HL-60 (cell line): ENCODE measurements at regions not wholly inside any gene's neighbourhood (a gene's known extent, or its start where the extent isn't known, plus 50 kb on each side); places are given as distances from the start of the nearest gene placed in this dataset.

Experiments
- DNase-seq, 2 experiments: peaks; one replicate each; pipeline ENCODE4 v3.0.0-alpha.2; 2010 to 2020; ENCODE audit warnings: low read depth in 1 of 2, low spot score in 1 of 2
- H3K27ac ChIP-seq: fragments of 250-450 bp; sonication (Bioruptor Pico); replicated peaks from 2 replicates; pipeline ENCODE4 v1.5.1; 2020; ENCODE audit warnings: mild to moderate bottlenecking, moderate library complexity
- H3K27me3 ChIP-seq: fragments of 250-450 bp; sonication (Bioruptor Pico); 2 replicates; pipeline ENCODE4 v1.5.1; 2021; ENCODE audit warnings: mild to moderate bottlenecking, moderate library complexity; ENCODE audit not compliant: insufficient read depth, poor library complexity, severe bottlenecking
- H3K4me3 ChIP-seq: replicated peaks from 2 replicates; pipeline ENCODE4 v1.5.1; 2011; ENCODE audit warnings: mild to moderate bottlenecking, control low read depth, low read length; ENCODE audit not compliant: insufficient read depth
- CTCF ChIP-seq: IDR thresholded peaks from one replicate; pipeline ENCODE4 v1.5.1; 2011; ENCODE audit warnings: low read length, control low read depth, inconsistent platforms; ENCODE audit not compliant: insufficient read depth
- GABPA ChIP-seq: IDR thresholded peaks from 2 replicates; pipeline ENCODE4 v1.6.1; 2012; ENCODE audit warnings: low read depth
- POLR2AphosphoS5 ChIP-seq: IDR thresholded peaks from 2 replicates; pipeline ENCODE4 v1.6.1; 2012; ENCODE audit warnings: low read depth
- SPI1 ChIP-seq: IDR thresholded peaks from 2 replicates; pipeline ENCODE4 v1.6.1; 2012; ENCODE audit warnings: low read depth, mild to moderate bottlenecking, borderline replicate concordance
- TF ChIP-seq, protein P1 (sequence below): IDR thresholded peaks from 2 replicates; pipeline ENCODE4 v1.6.1; 2012; ENCODE audit warnings: low read depth; ENCODE audit not compliant: insufficient replicate concordance

GRCh38 chr20:54746796-54747195 lies 271.4 kb downstream of the DOK5 start:
- TF ChIP-seq GABPA (no peak), POLR2AphosphoS5 (no peak), CTCF (no peak), SPI1 (no peak)
- TF ChIP-seq, protein P1, sequence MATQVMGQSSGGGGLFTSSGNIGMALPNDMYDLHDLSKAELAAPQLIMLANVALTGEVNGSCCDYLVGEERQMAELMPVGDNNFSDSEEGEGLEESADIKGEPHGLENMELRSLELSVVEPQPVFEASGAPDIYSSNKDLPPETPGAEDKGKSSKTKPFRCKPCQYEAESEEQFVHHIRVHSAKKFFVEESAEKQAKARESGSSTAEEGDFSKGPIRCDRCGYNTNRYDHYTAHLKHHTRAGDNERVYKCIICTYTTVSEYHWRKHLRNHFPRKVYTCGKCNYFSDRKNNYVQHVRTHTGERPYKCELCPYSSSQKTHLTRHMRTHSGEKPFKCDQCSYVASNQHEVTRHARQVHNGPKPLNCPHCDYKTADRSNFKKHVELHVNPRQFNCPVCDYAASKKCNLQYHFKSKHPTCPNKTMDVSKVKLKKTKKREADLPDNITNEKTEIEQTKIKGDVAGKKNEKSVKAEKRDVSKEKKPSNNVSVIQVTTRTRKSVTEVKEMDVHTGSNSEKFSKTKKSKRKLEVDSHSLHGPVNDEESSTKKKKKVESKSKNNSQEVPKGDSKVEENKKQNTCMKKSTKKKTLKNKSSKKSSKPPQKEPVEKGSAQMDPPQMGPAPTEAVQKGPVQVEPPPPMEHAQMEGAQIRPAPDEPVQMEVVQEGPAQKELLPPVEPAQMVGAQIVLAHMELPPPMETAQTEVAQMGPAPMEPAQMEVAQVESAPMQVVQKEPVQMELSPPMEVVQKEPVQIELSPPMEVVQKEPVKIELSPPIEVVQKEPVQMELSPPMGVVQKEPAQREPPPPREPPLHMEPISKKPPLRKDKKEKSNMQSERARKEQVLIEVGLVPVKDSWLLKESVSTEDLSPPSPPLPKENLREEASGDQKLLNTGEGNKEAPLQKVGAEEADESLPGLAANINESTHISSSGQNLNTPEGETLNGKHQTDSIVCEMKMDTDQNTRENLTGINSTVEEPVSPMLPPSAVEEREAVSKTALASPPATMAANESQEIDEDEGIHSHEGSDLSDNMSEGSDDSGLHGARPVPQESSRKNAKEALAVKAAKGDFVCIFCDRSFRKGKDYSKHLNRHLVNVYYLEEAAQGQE: no peak
- DNase-seq: no peak
- Histone ChIP-seq H3K4me3 (no peak overlapping the region), H3K27me3 (no peaks in the 10 kb centered on the region), H3K27ac (no peak overlapping the region)

GRCh38 chr20:54745780-54746179 lies 270.4 kb downstream of the DOK5 start:
- no peak overlapping the region for H3K27ac ChIP-seq
- H3K4me3 ChIP-seq: no peak overlapping the region
- no peaks in the 10 kb centered on the region for H3K27me3 ChIP-seq
- TF ChIP-seq CTCF (no peak), GABPA (no peak)
- DNase-seq: no peak

DNA sequence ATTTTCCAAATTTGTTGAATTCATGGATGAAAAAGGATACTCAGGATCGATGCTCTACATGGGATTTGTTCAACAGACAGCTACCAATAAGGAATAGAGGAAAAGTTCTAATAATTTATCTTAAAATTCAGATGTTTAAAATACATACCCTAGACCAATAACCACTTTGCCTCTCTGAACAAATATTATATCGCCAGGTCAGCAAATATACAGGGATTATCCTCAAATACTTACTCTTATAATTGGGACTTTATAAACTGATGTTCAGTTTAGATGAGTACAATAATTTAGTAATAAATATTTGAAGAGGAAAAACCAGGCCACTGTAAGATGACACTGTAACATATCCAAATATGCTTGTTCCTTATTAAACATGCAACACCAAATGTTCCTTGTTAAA lies 268.7 kb downstream of the DOK5 start:
- TF ChIP-seq POLR2AphosphoS5 (no peak), SPI1 (no peak)
- TF ChIP-seq, protein P1: no peak
- Histone ChIP-seq H3K4me3 (no peak overlapping the region), H3K27me3 (no peaks in the 10 kb centered on the region), H3K27ac (no peak overlapping the region)
- DNase-seq: no peak

- no peak for DNase-seq
- H3K4me3 ChIP-seq: no peak overlapping the region
- TF ChIP-seq, protein P1: no peak
- TF ChIP-seq CTCF (no peak), GABPA (no peak), POLR2AphosphoS5 (no peak), SPI1 (no peak)
- H3K27me3 ChIP-seq: no peaks in the 10 kb centered on the region
- no peak overlapping the region for H3K27ac ChIP-seq
These were observed 266.8 kb downstream of the DOK5 start for GRCh38 chr20:54742193-54742592.
